ENCODE measurements at regions not wholly inside any gene's neighbourhood (a gene's known extent, or its start where the extent isn't known, plus 50 kb on each side); places are given as distances from the start of the nearest gene placed in this dataset.

DNA sequence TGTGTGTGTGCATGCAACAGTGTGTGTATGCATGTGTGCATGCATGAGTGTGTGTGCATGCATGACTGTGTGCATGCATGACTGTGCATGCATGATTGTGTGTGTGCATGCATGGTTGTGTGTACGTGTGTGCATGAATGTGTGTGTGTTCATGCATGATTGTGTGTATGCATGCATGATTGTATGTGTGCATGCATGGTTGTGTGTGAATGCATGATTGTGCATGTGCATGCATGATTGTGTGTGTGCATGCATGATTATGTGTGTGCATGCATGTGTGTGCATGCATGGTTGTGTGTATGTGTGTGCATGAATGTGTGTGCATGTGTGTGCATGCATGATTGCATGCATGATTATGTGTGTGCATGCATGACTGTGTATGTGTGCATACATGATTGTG is 1052.0 kb downstream of the TBC1D22A start:
- no peak for DNase-seq (ENCODE audit: low read depth)

DNA sequence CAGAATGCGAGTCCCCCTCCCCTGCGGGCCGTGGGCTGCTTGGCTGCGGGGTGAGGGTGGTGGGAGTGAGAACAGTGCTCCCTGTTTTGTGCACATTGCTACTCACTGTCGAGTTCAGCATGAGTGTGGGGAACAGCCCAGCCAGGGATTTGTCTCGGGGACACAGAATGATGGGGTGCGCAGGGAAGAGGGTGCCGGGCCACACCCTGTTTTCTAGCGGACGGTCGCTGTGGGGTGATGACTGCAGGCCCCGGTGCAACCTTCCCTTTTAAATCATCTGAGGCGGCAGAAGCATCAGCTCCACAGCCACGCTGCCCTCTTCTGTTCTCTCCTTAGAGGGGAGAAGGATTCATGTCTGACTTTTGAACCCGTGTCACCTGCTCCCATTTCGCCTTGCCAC is 1051.2 kb downstream of the TBC1D22A start:
- no peak for DNase-seq (ENCODE audit: low read depth)

DNA sequence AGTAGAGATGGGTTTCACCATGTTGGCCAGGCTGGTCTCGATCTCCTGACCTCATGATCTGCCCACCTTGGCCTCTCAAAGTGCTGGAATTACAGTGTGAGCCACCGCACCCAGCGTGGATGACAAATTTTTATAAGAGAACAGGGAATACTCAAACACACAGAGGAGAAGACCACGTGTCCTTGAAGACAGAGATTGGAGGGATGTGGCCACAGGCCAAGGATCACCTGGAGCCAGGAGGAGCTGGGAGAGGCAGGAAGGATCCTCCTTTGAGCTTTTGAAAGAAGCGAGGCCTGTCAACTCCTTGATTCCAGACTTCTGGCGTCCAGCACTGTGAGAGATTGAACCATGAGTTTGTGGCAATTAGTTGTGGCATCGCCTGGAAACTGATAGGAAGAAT is 1049.5 kb downstream of the TBC1D22A start:
- no peak for DNase-seq (ENCODE audit: low read depth)

DNA sequence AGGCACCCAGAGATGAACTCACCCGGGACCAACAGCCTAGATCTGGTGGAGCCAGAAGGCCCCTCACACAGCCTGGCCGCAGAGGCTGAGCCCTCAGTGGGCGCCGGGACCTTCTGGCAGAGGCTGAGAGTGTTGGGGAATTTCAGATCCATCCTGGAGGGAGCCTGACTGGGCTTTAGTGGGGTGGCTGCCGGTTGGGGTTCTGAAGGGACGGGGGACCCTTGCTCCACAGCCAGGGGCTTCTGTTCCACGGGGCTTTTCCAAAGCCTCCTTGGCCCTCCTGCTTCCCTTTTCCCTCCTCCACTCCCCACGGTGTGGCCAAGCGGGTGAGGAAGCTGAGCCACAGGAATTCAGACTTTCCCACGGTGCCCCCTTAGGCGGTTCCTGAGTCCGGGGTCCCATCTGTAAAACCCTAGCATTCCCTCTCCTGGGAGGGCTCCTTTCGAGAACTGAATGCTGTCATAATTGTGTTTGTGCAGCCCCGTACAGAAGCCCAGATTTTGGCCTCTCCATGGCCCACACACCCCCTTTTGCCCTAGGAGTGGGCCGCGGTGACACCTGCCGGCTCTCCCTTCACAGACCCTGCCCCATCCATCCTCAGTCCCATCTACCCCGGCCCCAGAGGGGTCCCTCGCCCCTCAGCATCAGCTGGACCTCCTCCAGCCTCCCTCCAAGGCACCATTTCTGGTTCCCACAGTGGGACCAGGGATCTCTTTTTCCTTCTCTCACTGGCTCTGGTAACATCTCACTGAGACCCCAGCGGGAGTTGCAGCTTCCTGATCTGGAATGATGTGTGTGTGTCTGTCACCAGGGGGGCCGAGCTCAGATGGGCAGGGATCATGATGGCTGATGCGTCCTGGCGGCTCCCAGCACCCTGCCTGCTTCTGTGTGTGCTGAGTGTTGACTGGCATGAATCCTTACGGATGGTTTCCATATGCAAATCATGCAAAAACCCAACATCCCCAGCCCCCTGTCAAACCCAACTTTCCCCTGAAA is 1048.4 kb downstream of the TBC1D22A start:
- DNase-seq (ENCODE audit: low read depth): no peak

DNA sequence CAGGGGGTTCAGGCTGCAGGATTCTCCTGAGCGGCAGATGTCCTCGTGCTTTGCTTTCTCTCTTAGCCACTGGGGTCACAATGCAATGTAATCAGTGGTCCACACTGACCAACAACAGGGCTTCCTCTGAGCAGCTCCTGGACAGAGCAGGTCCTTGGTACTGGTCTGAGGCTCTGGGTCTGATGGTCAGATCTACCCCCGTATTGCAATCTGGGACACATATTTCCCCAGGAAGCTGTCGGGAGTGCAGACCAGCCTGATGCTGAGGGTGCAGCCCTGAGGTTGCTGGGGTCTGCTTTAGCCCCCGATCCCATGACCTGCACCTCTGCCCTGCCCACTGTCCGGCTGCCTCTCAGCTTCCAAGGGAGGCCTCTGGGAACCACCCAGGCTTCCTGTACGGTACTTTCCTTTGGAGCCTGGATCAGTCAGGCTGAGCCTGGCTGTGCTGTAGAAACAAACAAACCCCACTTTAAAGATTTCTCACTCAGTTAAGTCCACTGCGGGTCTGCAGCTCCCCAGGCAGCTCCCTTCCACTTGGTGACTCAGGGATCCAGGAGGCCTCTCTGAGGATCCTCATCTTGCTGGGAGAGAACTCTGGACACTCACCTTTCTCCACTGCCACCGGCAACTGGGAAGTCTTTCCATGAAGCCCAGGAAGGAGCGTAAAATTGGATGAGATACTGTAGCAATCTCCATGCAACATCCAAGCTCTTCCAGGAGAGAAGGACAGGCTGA is 1046.6 kb downstream of the TBC1D22A start:
- DNase-seq (ENCODE audit: low read depth): no peak

DNA sequence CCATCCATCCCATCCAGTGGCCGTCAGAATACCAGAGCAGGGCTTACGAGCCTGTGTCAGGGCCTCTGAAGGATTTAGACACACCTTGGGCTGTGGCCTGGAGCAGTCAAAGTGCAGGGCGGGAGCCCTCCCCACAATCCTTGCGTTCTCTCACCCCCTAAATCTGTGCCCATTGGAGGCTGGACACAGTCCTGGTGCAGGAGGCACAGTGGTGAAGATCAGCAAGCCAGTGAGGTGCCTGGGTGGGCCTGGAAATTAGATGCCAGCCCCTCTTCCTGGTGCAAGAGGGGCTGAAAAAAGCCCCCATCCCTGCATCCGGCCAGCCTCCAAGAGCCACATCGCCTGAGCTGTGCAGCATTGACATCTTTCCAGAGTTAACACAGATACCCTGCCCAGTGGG is 1045.8 kb downstream of the TBC1D22A start:
- no peak for DNase-seq (ENCODE audit: low read depth)

DNA sequence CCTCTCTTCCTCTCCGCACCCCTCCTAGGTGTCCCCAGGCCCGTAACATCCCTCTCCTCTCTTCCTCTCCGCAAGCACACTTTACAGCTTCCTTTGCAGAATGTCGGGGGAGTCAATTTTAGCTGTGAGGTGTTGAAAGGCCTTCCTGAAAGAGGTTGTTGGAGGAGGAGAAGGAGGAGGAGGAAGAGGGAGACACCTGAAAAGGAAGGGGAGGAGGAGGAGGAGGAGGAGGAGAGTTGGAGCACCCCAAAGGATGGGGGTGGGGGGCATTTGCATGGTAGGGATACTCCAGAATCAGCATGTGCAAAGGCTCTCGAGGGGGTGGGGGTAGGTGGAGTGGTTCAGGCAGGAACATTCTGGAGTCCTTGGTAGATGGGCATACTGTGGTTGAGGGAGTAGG is 1045.1 kb downstream of the TBC1D22A start:
- no peak for DNase-seq (ENCODE audit: low read depth)

DNA sequence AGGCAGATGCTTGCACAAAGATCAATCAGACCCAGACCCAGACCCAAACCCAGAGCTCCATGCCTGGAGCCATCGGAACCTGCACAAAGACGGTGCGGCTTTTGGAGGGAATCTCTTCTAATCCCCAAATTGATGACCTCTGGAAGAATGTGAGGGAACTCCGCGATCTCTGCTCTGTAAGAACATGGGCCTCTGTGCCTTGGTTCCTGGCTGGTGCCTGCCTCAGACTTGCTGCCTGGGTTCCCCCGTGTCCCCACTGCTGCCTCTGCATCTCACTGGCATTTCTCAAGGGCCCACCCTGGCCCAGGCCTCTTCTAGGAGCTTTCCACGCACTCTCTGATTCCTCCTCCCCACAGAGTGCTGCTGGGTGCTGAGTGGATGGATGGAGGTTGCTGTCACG is 1044.4 kb downstream of the TBC1D22A start:
- DNase-seq (ENCODE audit: low read depth): no peak

DNA sequence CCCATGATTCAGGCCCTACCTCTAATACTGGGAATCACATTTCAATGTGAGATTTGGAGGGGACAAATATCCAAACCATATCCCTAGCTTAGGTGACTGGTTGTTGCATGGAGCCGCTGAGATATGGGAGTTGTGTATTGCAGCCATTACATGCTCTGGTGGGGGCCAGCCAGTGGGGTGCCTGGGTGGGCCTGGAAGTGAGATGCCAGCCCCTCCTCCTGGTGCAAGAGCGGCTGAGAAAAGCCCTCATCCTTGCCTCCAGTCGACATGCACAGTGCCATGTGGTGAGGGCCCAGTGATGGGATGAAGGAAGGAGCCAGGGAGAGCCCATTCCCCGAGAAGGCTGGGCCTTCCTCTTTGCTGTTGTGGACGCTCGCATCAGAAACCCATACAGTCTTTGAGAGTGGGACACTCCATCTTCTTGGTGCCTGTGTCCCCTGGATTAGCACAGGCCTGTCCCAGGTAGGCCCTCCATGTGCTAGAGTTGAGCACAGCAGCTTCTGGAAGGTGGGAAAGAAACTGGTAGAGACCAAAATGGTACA is 1043.0 kb downstream of the TBC1D22A start:
- DNase-seq (ENCODE audit: low read depth): no peak

DNA sequence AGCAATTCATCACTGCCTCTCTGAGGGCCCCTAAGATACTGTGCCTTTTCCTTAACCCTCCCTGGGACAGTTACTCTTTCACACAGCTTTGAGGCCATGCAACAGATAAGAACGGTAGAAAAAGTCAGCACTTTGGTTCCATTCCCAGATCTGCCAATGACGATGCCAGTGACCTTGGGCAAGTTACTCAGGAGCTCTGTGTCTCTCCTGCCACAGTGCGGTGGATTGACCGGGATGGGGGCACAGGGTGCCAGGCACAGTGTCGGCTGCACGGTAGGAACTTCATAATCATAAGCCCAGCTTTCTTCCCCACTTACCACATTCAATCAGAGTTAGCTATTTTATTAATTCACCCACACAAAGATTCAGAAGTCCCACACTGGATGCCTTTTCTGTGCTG is 1041.8 kb downstream of the TBC1D22A start:
- DNase-seq (ENCODE audit: low read depth): no peak

DNA sequence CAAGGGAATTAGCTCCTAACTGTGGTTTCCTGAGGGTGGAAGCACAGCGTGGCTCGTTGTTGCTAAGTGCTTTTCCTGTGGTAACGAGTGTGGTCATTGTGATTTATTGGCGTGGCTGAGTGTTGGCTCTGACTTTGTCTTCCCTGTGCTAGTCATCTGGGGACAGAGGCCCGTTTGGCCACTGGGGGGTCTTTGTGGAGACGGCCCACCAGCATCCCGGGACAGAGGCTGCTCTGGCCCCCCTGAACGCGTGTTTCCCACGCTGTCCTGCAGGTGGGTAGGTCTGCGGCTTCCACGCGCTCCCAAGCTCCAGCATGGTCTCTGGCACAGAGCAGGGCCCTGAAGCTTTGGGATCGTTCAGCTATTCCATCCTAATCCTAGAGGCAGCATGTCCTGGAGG is 1040.0 kb downstream of the TBC1D22A start:
- no peak for DNase-seq (ENCODE audit: low read depth)

DNA sequence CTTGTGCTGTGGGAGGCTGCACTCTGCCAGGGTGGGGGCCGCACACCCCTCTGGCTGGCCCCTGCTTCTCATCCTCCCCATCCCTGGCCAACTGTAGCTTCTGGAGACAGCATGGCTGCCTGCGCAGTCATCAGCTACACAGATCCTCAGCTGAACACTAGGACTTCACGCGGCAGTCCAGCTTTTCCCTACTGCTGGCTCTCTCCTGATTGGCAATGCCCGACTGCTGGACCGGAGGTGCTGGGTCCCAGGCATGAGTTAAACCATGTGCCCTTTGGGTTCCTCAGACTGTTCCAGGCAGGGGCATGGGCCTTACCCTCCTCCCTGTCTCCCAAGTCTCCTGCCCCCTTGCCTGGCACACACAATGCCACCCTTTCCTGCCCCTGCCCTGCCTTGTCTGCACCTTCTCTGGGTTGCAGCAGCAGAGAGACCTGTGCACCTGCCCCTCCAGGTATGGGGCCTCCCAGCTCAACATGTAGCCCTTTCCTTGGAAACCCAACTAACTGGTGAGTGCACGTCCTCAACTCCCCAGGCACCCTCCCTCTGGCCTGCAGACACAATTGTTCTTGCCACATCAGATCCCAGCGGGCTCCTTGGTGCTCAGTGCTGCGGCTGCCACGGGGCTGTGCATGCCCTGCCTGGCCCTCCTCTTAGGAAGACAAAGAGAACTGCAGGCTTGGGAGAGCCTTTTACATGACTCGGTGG is 1039.2 kb downstream of the TBC1D22A start:
- no peak for DNase-seq (ENCODE audit: low read depth)

DNA sequence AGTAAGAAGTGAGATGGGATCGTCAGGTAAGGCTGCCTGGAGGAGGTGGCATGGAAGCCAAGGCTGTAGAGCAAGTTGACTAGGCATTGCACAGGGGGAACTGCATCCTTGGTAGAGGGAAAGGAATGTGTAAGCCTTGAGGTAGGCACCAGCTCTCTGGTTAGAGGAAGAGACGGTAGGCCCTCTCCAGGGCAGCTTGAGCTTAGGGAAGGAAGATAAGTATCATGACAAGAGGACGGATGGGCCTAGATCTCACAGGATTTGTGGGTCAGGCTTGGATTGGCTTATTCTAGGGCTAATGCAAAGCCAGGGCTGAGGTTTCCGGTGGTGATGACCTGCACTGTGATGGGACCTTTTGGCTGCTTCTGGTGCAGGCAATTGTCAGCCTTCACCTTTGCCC is 1035.8 kb downstream of the TBC1D22A start:
- no peak for DNase-seq (ENCODE audit: low read depth)

DNA sequence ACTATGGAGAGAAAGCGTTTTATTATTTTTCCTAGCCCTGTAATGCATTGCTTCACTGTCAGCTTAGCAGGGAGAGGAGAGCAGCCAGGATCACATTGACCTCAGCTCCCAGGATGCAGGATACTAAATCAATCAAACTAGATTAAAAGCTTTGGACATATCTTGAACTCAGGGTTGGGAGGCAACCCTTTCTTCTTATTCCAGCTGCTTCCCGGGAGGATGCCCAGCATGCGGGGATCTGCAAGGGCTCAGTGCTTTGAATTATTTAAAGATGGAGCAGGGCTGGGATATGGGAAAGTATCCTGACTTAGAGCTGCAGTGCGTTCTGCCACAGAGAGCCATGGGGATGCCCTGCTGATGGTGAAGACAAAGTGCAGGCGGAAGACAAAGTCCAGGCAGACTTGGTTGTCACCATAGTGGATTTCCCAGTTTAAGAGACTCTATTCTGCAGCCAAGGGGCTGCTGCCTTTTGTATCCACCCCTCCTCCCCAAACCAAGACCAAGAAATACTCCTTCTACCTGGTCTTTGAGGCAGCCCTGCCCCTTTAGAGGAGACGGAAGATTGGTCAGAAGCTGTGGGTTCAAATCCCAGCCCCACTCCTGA is 1035.0 kb downstream of the TBC1D22A start:
- no peak for DNase-seq (ENCODE audit: low read depth)

DNA sequence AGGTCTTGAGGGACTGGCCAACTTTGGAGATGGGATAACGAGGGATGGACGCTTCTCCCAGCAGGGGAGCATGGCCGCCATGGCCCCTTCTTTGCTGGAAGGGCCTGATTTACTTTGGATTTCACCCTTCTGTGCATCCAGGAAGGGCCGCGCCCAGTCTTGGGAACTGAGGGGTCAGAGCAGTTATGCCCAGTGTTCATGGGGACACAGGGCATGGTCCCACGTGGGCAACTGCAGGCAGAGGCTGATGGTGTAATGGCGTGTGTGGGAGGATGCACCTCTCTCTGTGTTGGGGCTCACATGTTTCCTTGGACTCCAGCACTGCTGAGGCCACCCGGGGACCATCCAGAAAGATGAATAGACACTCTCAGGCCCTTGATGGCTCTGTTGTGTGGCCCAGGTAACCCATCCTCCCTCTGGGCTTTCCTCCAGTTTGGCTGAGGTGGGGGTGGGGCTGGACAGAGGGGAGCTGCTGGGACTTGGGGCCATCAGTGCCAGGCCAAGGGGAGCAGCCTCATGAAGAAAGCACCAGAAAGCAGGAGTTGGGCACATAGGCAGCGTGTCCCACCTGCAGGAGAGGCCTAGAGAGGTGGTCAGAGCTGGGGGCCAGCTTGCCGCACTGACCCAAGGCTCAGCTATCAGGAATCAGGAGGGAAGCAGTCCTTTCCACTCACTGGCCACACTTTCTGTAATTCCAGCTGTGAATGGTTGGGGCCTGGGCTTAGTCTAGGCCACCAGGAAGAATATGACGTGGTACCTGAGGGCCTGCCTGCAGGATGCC is 1033.9 kb downstream of the TBC1D22A start:
- no peak for DNase-seq (ENCODE audit: low read depth)

DNA sequence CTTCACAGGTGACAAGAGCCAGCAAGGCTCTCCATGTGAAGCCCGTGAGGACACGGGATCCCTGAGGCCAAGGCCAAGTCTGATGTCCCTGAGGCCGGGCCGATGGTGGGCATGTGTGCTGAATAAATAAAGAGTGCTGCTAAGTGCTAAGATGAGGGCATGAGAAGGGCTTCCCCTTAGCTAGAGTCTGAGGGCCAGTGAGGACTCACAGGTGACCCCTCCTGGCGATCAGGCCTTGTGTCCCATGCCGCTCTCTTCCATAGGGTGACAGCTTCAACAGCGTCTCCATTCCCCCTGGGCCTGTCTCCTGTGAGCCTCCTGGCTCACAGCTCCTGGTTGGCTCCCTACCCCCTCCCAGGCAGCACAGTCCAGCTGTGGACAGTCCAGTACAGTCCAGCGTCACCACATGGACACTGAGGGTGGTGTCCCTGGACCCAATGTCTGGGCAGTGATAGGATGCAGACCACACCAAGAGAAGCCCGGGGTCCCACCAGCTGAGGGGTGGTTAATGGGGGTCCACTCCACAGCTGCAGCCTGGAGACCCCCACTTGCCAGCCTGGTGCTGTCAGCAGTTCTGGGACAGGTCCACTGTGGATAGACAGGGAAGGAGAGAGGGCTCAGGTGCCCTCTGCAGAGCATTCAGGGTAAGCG is 1033.2 kb downstream of the TBC1D22A start:
- DNase-seq (ENCODE audit: low read depth): no peak

DNA sequence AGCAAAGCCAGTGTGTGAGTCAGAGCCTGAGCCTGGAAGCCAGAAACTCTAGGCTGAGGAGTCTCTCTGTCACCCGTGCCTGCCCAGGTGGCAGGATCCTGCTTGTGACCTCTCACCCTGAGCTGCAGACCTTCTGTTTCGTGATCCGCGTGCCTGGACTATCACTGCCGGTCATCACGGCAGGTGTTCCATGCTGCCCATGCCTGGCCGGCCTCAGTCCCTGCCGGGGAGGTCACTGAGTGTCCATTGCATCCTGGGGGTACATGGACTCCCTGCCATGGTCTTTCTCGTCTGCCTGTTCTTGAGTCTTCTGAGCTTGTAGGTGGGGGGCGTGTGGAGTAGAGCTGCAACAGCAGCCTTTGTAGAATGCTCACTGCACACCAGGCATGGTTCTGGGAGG is 1032.4 kb downstream of the TBC1D22A start:
- DNase-seq (ENCODE audit: low read depth): no peak

DNA sequence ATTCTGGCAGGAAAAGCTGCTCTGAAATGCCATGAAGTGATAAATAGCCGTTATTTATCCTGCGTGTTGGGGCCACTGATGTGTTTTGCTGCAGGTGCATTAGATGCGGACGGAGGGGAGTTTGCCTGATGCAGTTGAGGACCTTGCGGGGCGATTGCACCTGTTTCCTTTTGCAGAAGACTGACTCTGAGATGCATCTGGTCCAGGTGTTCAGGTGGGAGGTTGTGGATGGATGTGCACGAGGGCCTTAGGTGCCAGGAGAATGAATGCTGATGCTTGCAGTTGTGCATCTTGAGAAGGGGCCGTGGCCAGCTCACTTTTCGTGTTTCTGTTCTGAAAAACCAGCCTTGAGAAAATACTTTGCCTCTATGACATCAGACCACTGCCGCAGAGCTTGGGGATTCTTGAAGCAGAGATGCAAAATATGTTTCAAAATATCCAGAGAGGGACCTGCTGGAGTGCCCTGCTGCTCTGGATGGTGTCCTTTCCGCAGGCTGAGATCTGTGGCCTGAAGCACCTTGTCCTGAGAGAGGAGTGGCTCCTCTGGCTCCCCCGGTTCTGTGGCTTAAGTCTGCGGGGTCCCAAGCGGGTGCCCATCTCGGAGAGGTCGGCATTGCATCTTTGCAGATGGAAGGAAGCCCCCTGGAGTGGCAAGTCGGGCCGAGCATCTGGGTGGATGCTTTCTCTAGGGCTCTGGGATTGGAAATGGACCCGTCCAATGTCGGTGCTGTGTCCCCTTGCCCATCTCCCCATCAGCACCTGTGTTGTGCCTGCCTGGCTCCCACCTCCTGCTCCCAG is 1031.1 kb downstream of the TBC1D22A start:
- DNase-seq (ENCODE audit: low read depth): no peak

DNA sequence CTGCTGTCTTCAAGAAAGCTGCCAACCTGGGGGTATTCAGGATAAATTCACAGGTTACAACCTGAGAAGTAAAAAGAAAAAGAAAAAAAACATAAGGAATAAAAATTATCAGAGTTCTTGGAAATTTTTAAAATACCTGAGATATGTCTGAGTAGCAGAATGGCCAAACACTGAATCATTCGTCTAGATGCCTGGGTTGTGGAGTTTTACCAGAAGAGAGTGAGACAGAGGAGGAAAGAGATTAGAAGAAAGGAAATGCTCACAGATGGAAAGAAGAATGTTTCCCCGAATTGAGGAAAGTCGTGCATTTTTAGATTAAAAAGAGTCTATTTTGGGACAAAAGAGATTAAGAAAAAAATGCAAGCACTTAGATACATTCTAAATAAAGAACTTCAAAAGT is 1026.7 kb downstream of the TBC1D22A start:
- no peak for DNase-seq (ENCODE audit: low read depth)

DNA sequence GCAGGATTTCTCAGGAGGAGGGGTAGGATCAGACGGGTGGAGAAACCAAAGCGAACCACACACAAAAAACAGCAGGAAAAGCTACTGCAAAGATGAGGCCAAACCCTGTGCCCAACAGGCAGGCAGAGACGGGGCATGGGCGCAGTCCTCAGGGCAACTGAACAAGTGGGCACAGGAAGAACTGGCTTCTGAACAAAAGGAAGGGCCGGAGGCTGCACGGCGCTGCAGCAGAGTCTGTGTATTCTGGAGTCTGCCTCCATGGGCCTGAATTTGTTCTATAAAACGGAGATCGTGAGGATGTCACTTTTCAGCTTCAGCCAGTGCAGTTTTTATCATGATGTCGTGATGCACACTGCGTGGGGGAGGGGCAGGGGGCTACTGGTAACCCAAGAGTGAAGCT is 1026.0 kb downstream of the TBC1D22A start:
- DNase-seq (ENCODE audit: low read depth): no peak
